Panc1 (cell line): ENCODE measurements at regions not wholly inside any gene's neighbourhood (a gene's known extent, or its start where the extent isn't known, plus 50 kb on each side); places are given as distances from the start of the nearest gene placed in this dataset.

ENCODE experiments used
- ATAC-seq: fragments of 200-7000 bp; cut with Tn5 transposase; 2 replicates; pipeline ENCODE4 v1.9.1; 2020; ENCODE audit warnings: mild to moderate bottlenecking, moderate library complexity
- BruUV-seq: library from RNA; stranded (reverse); fragments of 400-500 nt; replicated peaks from 2 replicates; lab custom pipeline; 2021; lab: Mats Ljungman, UMichigan
- CTCF ChIA-PET: fragments of 300-600 bp; sonication (Branson Sonifier 250); formaldehyde crosslinking; loops from one replicate; lab custom pipeline; 2022; ENCODE audit warnings: antibody characterized with exemption; lab: Charles Lee
- POLR2A ChIA-PET: fragments of 300-600 bp; sonication (Branson Sonifier 250); formaldehyde crosslinking; loops from one replicate; lab custom pipeline; 2022; ENCODE audit warnings: antibody characterized with exemption; lab: Charles Lee
- DNase-seq: peaks from one replicate; pipeline ENCODE4 v3.0.0-alpha.2; 2010; ENCODE audit warnings: low read depth, low spot score
- H3K27ac ChIP-seq: 2 replicates; pipeline ENCODE4 v1.5.1; 2011; ENCODE audit warnings: mild to moderate bottlenecking, low read length, inconsistent platforms
- H3K27me3 ChIP-seq: fragments of 200-500 bp; sonication (Bioruptor generic); 2 replicates; pipeline ENCODE4 v1.6.0; 2014; ENCODE audit warnings: low read length, inconsistent platforms; ENCODE audit not compliant: control insufficient read depth, insufficient read depth
- H3K36me3 ChIP-seq: fragments of 200-500 bp; sonication (Bioruptor generic); 2 replicates; pipeline ENCODE4 v1.5.1; 2014; ENCODE audit warnings: inconsistent platforms, mild to moderate bottlenecking, low read length, moderate library complexity; ENCODE audit not compliant: control insufficient read depth, insufficient read depth
- H3K4me1 ChIP-seq: 2 replicates; pipeline ENCODE4 v1.5.1; 2011; ENCODE audit warnings: inconsistent platforms, mild to moderate bottlenecking, low read length, moderate library complexity; ENCODE audit not compliant: control insufficient read depth, insufficient read depth
- H3K4me3 ChIP-seq, 2 experiments: 2 replicates each; pipeline ENCODE4 v1.5.1; 2011 to 2012; ENCODE audit warnings: low read depth in 2 of 2, low read length in 2 of 2, mild to moderate bottlenecking in 2 of 2, inconsistent platforms in 1 of 2, moderate library complexity in 1 of 2
- H3K9me3 ChIP-seq: fragments of 200-500 bp; sonication (Bioruptor generic); 2 replicates; pipeline ENCODE4 v1.5.1; 2014; ENCODE audit warnings: low read depth, mild to moderate bottlenecking, inconsistent platforms, low read length, moderate library complexity; ENCODE audit not compliant: control insufficient read depth, insufficient read depth
- CTCF ChIP-seq: fragments of 450-650 bp; IDR thresholded peaks from 2 replicates; pipeline ENCODE4 v1.5.1; 2017; ENCODE audit warnings: mild to moderate bottlenecking
- POLR2AphosphoS5 ChIP-seq: IDR thresholded peaks from 2 replicates; pipeline ENCODE4 v1.6.1; 2012; ENCODE audit warnings: mild to moderate bottlenecking, low read depth, low read length, moderate library complexity
- REST ChIP-seq, 2 experiments: IDR thresholded peaks; 2 replicates each; pipeline ENCODE4 v1.6.1; 2011 to 2012; ENCODE audit warnings: low read depth in 2 of 2, control low read depth in 1 of 2, low read length in 1 of 2, mild to moderate bottlenecking in 1 of 2, moderate library complexity in 1 of 2; ENCODE audit not compliant: insufficient read depth in 1 of 2
- SIN3A ChIP-seq: IDR thresholded peaks from 2 replicates; pipeline ENCODE4 v1.6.1; 2012; ENCODE audit warnings: low read depth, mild to moderate bottlenecking, low read length, moderate library complexity, borderline replicate concordance; ENCODE audit not compliant: insufficient read depth
- TCF7L2 ChIP-seq: IDR thresholded peaks from 2 replicates; pipeline ENCODE4 v1.6.1; 2011; ENCODE audit warnings: mild to moderate bottlenecking, low read depth, low read length, inconsistent platforms
- in situ Hi-C: cut with HindIII; loops from 2 replicates; pipeline ENCODE4 v1.10.0; 2016; ENCODE audit warnings: low sequenced_read_pairs, low pct_unique_long_range_greater_than_20kb
- intact Hi-C: fragments of 100-400 bp; cut with micrococcal nuclease; formaldehyde crosslinking; loops from one replicate; pipeline ENCODE4 v1.10.0; 2022; ENCODE audit not compliant: unreplicated experiment

GRCh38 chr6:71388068-71388744, 99.6 kb downstream of the OGFRL1 start:
- ATAC-seq: no peak
- POLR2A ChIA-PET: no interaction called here
- TF ChIP-seq POLR2AphosphoS5 (no peak), CTCF (no peak), SIN3A (no peak), REST (IDR thresholded peaks at IDR 0.05; ENCODE audit: insufficient read depth in 1 of 2, low read depth in 2 of 2, low read length in 1 of 2) (no peak), TCF7L2 (no peak)
- Histone ChIP-seq H3K36me3 (peaks cover 8% of the 10 kb centered on the region), H3K27ac (peak overlapping the region; percentile 79), H3K4me3 (no peak overlapping the region), H3K27me3 (no peaks in the 10 kb centered on the region), H3K9me3 (no peaks in the 10 kb centered on the region), H3K4me1 (peaks cover 85% of the 10 kb centered on the region)
- CTCF ChIA-PET: no interaction called here
- in situ Hi-C loops (no loop called here), intact Hi-C loops (loop anchor here (10.0 kb wide), 1 partner anchor 697 kb away; no protein-coding TSS in a partner anchor)
- DNase-seq: no peak
- BruUV-seq: no TSS peak

GRCh38 chr6:71388856-71389527, 100.4 kb downstream of the OGFRL1 start:
- H3K4me1 ChIP-seq: peaks cover 88% of the 10 kb centered on the region
- in situ Hi-C loops: no loop called here
- H3K27ac ChIP-seq: peak overlapping the region; percentile 79
- no peaks in the 10 kb centered on the region for H3K27me3 ChIP-seq
- no peaks in the 10 kb centered on the region for H3K9me3 ChIP-seq
- POLR2A ChIA-PET: no interaction called here
- intact Hi-C loops: loop anchor here (10.0 kb wide), 1 partner anchor 696 kb away; no protein-coding TSS in a partner anchor
- ATAC-seq (no peak), DNase-seq (no peak)
- H3K36me3 ChIP-seq: peaks cover 6% of the 10 kb centered on the region
- no peak for TF ChIP-seq SIN3A
- TF ChIP-seq CTCF: no peak
- CTCF ChIA-PET: no interaction called here
- no peak overlapping the region for H3K4me3 ChIP-seq
- BruUV-seq: no TSS peak
